ES-I3 (cell line): ENCODE measurements at regions not wholly inside any gene's neighbourhood (a gene's known extent, or its start where the extent isn't known, plus 50 kb on each side); places are given as distances from the start of the nearest gene placed in this dataset.

Experiments used
- H3K36me3 ChIP-seq: 2 replicates; pipeline ENCODE4 v1.6.1; 2013; ENCODE audit warnings: mild to moderate bottlenecking, low read length, control low read depth, moderate library complexity; ENCODE audit not compliant: insufficient read depth
- H3K4me1 ChIP-seq: 2 replicates; pipeline ENCODE4 v1.6.1; 2013; ENCODE audit warnings: mild to moderate bottlenecking, control low read depth, low read length; ENCODE audit not compliant: insufficient read depth
- H3K9ac ChIP-seq: 2 replicates; pipeline ENCODE4 v1.6.1; 2013; ENCODE audit warnings: low read depth, mild to moderate bottlenecking, low read length, moderate library complexity
- H3K9me3 ChIP-seq: 2 replicates; pipeline ENCODE4 v1.6.1; 2013; ENCODE audit warnings: mild to moderate bottlenecking, low read length, moderate library complexity; ENCODE audit not compliant: control insufficient read depth, insufficient read depth

DNA sequence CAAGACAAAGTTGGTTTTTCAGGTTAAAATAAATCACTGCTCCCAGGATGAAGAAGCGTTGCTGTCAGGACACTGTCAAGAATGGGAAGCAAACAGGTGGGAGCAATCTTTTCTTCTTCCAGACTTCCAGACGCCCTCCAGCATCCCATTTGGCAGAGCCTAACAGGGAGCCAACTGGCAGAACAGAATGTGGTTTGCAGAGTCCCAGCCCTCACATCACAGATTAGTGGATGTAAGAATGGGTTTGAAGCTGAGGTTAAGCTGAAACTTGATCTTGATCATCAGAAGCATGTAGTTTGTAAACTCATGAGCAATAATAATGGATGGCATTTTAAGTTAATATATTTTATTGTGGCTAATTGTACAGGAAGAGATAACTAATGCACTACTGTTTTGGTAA lies 636.4 kb downstream of the SLC6A15 start:
- Histone ChIP-seq H3K36me3 (no peaks in the 10 kb centered on the region), H3K9me3 (no peaks in the 10 kb centered on the region), H3K4me1 (no peaks in the 10 kb centered on the region), H3K9ac (no peak overlapping the region)

DNA sequence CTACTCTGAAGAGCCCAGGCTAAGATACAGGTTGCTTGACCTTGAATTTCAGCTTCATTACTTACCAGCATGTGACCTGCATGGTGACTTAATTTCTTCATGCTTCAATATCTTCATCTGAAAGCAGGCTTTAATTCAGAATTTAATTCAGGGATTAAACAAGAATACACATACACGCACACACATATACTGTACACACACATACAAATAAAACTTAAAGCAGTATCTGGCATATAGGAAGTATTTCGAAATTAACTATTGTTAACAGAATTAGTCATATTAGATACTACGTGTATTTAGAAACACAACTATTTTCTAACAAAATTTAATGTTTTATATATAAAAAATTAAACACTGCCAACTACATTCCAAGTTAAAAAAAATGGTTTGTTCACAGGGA lies 640.3 kb downstream of the SLC6A15 start:
- Histone ChIP-seq H3K4me1 (peaks cover 6% of the 10 kb centered on the region; the same call in 1 of the 2 replicates), H3K9me3 (no peaks in the 10 kb centered on the region), H3K36me3 (no peaks in the 10 kb centered on the region), H3K9ac (no peak overlapping the region)

DNA sequence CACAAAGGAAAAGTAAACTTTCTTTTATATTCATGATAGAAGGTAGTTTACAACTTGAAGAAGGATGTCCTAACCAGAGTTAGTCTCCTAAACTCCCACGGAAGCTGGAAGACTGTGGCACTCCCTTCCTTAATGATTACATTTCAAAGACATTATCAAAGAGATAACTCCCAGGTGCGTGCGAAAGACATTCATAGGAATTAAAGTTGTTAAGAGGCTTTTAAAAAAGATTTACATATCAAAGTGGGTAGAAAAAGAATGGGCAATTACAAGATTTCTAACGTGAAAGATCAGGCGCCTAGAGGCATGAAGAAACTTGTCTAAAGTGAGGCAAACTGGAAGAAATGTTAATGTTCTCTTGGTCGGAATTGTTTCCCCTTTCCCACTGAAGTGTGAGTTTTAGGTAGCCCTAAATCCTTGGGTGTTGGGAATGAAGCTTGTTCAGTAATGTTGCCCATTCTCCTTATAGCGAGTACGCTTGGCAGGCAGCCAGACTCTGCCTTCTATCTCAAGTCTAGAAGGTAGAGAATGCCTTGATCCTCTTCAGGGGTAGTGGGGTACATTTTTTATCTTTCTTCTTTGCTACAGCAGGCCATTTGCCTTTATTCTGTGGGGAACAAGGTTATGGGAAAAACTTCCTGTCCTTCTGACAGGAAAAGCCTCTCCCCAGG lies 642.0 kb downstream of the SLC6A15 start:
- Histone ChIP-seq H3K4me1 (peaks cover 6% of the 10 kb centered on the region; the same call in 1 of the 2 replicates), H3K36me3 (no peaks in the 10 kb centered on the region), H3K9me3 (no peaks in the 10 kb centered on the region), H3K9ac (no peak overlapping the region)

DNA sequence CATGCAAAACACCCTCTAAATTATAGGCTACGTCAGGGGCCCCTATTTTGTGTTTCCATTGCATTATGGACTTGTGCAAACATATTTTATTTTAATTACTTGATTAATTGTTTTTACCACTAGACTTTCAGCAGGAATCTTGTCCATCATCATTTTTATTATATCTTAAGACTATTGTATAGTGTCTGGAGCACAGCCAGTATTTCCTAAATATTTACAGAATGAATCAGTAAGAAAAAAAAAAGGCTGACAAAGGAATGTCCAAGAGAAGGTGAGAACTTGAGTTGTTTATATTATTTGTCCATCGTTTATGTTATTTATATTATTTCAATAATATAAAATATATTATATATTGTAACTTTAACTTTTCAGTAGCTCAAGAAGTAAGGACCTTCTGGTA lies 664.7 kb downstream of the SLC6A15 start:
- no peak overlapping the region for H3K9ac ChIP-seq
- no peaks in the 10 kb centered on the region for H3K4me1 ChIP-seq
- no peaks in the 10 kb centered on the region for H3K9me3 ChIP-seq
- H3K36me3 ChIP-seq, result no peaks in the 10 kb centered on the region

- Histone ChIP-seq H3K4me1 (no peaks in the 10 kb centered on the region), H3K36me3 (no peaks in the 10 kb centered on the region), H3K9ac (no peak overlapping the region), H3K9me3 (no peaks in the 10 kb centered on the region)
Measured at GRCh38 chr12:84243686-84244085, 668.9 kb downstream of the SLC6A15 start.

DNA sequence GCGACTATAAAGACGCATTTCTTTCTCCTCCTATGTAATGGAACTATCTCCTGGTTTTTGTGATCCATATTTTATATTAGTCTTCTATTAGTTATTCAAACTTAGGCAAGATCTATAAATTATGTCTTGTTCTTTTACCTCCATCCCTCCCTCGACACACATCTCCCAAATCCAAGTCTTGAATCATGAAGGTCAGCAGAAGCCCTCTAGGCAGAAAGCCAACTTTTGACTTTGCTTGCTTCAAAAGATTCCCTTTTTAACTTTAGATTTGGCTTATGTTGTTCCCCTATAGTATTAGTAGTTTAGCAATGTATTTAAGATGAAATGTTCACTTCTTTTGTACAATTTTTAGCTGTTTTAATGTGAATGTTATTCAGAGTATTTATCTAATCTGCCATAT lies 689.8 kb downstream of the SLC6A15 start:
- no peak overlapping the region for H3K9ac ChIP-seq
- no peaks in the 10 kb centered on the region for H3K4me1 ChIP-seq
- H3K9me3 ChIP-seq, result no peaks in the 10 kb centered on the region
- no peaks in the 10 kb centered on the region for H3K36me3 ChIP-seq

GRCh38 chr12:84218406-84218805 lies 694.2 kb downstream of the SLC6A15 start:
- H3K9ac ChIP-seq, result no peak overlapping the region
- H3K36me3 ChIP-seq, result no peaks in the 10 kb centered on the region
- H3K9me3 ChIP-seq, result no peaks in the 10 kb centered on the region; the same call in 1 of the 2 replicates
- no peaks in the 10 kb centered on the region for H3K4me1 ChIP-seq

DNA sequence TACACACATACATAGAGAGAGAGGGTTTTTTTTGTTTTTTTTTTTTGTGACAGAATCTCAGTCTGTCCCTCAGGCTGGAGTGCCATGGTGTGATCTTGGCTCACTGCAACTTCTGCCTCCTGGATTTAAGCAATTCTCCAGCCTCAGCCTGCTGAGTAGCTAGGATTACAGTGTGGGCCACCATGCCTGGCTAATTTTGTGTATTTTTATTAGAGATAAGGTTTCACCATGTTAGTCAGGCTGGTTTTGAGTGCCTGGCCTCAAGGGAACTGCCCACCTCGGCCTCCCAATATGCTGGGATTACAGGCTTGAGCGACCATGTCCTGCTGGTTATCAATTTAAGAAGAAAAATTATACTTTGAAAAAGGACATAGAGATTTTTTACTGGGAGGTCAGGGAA lies 710.6 kb downstream of the SLC6A15 start:
- no peaks in the 10 kb centered on the region for H3K36me3 ChIP-seq
- no peaks in the 10 kb centered on the region for H3K4me1 ChIP-seq
- no peak overlapping the region for H3K9ac ChIP-seq
- no peaks in the 10 kb centered on the region for H3K9me3 ChIP-seq

DNA sequence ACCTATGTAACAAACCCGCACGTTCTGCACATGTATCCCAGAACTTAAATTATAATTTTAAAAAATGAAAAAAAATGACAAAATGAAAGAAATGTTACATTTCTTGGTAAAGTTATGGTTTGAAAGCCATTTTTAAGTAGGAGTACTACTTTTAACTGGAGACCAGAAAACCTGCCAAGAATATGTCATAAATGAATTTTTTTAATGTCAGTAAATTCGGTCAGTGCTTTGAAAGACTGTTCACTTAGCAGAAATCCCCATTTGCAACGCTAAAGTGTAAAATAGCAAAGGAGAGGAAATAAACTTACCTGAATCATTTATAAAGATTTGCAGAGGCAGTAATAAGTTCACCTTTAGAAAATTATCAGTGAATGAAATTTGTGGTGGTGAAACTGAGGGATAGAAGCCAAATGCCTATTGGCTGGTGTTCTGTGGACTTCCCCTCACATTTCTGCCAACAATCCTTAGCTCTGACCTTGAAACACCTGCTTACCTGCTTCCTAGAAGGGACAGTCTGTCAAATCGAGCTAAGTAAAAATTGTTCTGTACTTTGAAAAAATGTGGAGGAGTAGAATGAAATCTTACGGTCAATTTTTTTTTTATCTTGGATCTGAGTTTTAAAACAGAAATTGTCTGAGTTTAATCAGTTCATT lies 714.2 kb downstream of the SLC6A15 start:
- no peaks in the 10 kb centered on the region for H3K9me3 ChIP-seq
- H3K4me1 ChIP-seq, result no peaks in the 10 kb centered on the region
- no peaks in the 10 kb centered on the region for H3K36me3 ChIP-seq
- H3K9ac ChIP-seq, result no peak overlapping the region

- H3K9me3 ChIP-seq, result no peaks in the 10 kb centered on the region
- H3K36me3 ChIP-seq, result no peaks in the 10 kb centered on the region
- no peak overlapping the region for H3K9ac ChIP-seq
- H3K4me1 ChIP-seq, result no peaks in the 10 kb centered on the region
Measured at GRCh38 chr12:84191779-84192178, 720.8 kb downstream of the SLC6A15 start.

DNA sequence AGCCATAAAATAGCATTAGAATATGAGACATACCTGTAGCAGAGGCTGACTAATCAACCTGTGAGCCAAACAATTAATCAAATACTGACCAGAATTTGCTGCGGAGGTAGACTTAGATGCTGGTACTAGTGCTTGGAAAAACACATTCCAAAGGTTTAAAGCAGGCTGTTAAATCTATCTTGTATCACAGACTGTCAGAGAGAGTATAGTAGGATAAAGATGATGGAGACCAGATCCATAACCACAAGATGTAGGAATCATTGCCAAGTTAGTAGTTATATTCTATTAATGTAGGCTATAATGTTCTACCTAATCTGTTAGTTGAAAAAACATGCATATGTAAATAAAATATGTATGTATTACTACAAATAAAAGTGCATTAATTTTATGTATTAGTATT lies 726.2 kb downstream of the SLC6A15 start:
- H3K9ac ChIP-seq, result no peak overlapping the region
- no peaks in the 10 kb centered on the region for H3K9me3 ChIP-seq
- H3K4me1 ChIP-seq, result no peaks in the 10 kb centered on the region
- no peaks in the 10 kb centered on the region for H3K36me3 ChIP-seq

DNA sequence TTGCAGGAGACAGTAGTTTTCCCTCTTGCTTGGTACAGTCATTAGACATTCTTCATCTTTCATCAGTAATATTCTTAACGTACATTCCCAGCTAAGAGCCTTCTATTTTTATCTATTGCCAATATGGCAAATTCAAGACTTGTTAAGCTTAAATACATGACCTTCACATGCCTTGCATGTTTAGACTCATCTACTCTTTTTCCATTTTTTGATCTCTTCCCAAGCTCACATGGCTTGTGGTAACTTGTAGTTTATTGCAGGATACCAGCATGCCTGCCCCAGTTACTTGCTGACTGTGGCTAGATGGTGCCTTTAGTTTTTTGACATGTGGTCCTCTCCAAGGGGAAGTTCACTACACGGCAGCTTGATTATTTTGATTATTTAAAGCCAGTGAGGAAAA lies 729.0 kb downstream of the SLC6A15 start:
- Histone ChIP-seq H3K9me3 (no peaks in the 10 kb centered on the region), H3K4me1 (no peaks in the 10 kb centered on the region), H3K36me3 (no peaks in the 10 kb centered on the region), H3K9ac (no peak overlapping the region)

- no peaks in the 10 kb centered on the region for H3K4me1 ChIP-seq
- no peaks in the 10 kb centered on the region for H3K9me3 ChIP-seq
- no peak overlapping the region for H3K9ac ChIP-seq
- no peaks in the 10 kb centered on the region for H3K36me3 ChIP-seq
Measured at GRCh38 chr12:84174115-84174514, 738.5 kb downstream of the SLC6A15 start.

DNA sequence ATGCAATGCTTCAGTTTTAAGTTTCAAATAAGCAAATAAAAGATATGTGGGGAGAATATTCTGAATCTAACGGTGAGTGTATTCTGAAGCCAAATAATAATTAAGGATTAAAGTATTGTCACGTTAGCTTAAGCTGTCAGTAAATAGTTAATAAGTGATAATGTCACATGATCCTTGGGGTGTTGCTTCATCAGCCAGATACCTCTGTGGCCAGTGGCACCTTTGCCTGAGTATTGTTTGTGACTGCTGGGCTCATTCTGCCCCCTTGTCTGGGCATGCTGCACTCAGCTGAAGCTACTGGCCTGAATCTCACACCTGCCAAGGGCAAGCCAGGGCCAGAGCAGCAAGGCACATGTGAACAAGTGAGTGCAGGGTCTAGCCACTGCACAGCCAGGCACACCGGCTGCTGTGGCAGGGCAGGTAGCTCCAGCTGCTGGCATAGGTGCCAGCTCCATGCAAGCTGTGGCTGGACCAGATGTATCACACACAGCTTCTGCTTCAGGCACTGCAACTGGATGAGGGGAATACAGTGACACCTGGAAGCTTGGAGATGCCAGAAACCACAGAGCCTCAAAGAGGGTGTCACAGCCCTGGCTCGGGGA lies 739.7 kb downstream of the SLC6A15 start:
- no peak overlapping the region for H3K9ac ChIP-seq
- H3K9me3 ChIP-seq, result no peaks in the 10 kb centered on the region
- H3K4me1 ChIP-seq, result no peaks in the 10 kb centered on the region
- H3K36me3 ChIP-seq, result no peaks in the 10 kb centered on the region

DNA sequence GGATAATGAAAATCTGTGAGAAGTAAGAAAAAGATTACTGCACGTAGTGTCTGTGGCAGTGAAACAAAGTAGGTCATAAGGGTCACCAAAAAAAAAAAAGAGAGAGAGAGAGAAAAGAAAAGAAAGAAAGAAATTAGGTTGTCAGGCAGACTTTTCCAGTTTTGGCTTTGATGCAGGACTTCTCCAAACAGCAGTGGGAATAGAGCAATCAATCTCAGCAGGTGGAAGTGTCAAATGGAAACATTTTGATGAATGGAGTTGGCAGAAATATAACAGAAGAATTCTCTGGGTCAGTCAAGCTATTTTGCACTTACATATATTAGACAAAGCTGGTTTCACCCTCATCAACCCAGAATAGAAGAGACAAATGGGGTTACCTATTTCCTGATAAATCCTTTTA lies 745.8 kb downstream of the SLC6A15 start:
- Histone ChIP-seq H3K9me3 (no peaks in the 10 kb centered on the region), H3K4me1 (no peaks in the 10 kb centered on the region), H3K36me3 (no peaks in the 10 kb centered on the region), H3K9ac (no peak overlapping the region)
